Activated gamma-delta T cell treated with Interleukin-2 at 50 U/mL for 16 hours (primary cell): ENCODE measurements at regions not wholly inside any gene's neighbourhood (a gene's known extent, or its start where the extent isn't known, plus 50 kb on each side); places are given as distances from the start of the nearest gene placed in this dataset.

Experiments used
- DNase-seq: peaks from one replicate; pipeline ENCODE4 v3.0.0-alpha.2; 2020

GRCh38 chr6:139846538-139847456 is 472.3 kb upstream of the CITED2 start:
- DNase-seq, result no peak

GRCh38 chr6:139844907-139845306 is 470.5 kb upstream of the CITED2 start:
- no peak for DNase-seq

- no peak for DNase-seq
Measured at GRCh38 chr6:139841794-139842215, 467.4 kb upstream of the CITED2 start.

- no peak for DNase-seq
Measured at GRCh38 chr6:139839506-139840156, 465.2 kb upstream of the CITED2 start.

GRCh38 chr6:139834232-139834631 is 459.8 kb upstream of the CITED2 start:
- no peak for DNase-seq

- DNase-seq, result no peak
Measured at GRCh38 chr6:139833592-139833991, 459.1 kb upstream of the CITED2 start.

- DNase-seq, result no peak
Measured at GRCh38 chr6:139832493-139833305, 458.3 kb upstream of the CITED2 start.

- DNase-seq, result no peak
Measured at GRCh38 chr6:139829576-139829975, 455.1 kb upstream of the CITED2 start.

- DNase-seq, result no peak
Measured at GRCh38 chr6:139828751-139829519, 454.5 kb upstream of the CITED2 start.

- no peak for DNase-seq
Measured at GRCh38 chr6:139825935-139826374, 451.5 kb upstream of the CITED2 start.

GRCh38 chr6:139824864-139825263 is 450.4 kb upstream of the CITED2 start:
- no peak for DNase-seq

- no peak for DNase-seq
Measured at GRCh38 chr6:139823808-139824126, 449.3 kb upstream of the CITED2 start.

GRCh38 chr6:139823099-139823807 is 448.8 kb upstream of the CITED2 start:
- DNase-seq, result no peak

- DNase-seq, result no peak
Measured at GRCh38 chr6:139821676-139822223, 447.3 kb upstream of the CITED2 start.

- no peak for DNase-seq
Measured at GRCh38 chr6:139820210-139820609, 445.8 kb upstream of the CITED2 start.

- no peak for DNase-seq
Measured at GRCh38 chr6:139819776-139820175, 445.3 kb upstream of the CITED2 start.

- no peak for DNase-seq
Measured at GRCh38 chr6:139812939-139813338, 438.5 kb upstream of the CITED2 start.

- no peak for DNase-seq
Measured at GRCh38 chr6:139801571-139802321, 427.3 kb upstream of the CITED2 start.

- no peak for DNase-seq
Measured at GRCh38 chr6:139800837-139801236, 426.4 kb upstream of the CITED2 start.

GRCh38 chr6:139790527-139790926 is 416.1 kb upstream of the CITED2 start:
- no peak for DNase-seq

GRCh38 chr6:139784222-139784769 is 409.8 kb upstream of the CITED2 start:
- no peak for DNase-seq
